Astrocyte (in vitro differentiated cells and primary cell): ENCODE measurements at regions not wholly inside any gene's neighbourhood (a gene's known extent, or its start where the extent isn't known, plus 50 kb on each side); places are given as distances from the start of the nearest gene placed in this dataset.

Source experiments
- DNase-seq: peaks from one replicate; pipeline ENCODE4 v3.0.0-alpha.2; 2010; ENCODE audit warnings: low read depth
- FAIRE-seq: peaks from 2 replicates; lab custom pipeline; 2011; peaks lifted over from hg19 to GRCh38; lab: Jason Lieb, UNC
- H2AFZ ChIP-seq: 2 replicates; pipeline ENCODE4 v1.6.0; 2012; ENCODE audit warnings: low read depth, low read length, inconsistent platforms
- H3K27ac ChIP-seq: 2 replicates; pipeline ENCODE4 v1.5.1; 2011; ENCODE audit warnings: low read depth, low read length, inconsistent platforms
- H3K27me3 ChIP-seq: 2 replicates; pipeline ENCODE4 v1.6.0; 2011; ENCODE audit warnings: low read length, inconsistent platforms; ENCODE audit not compliant: insufficient read depth
- H3K36me3 ChIP-seq: 2 replicates; pipeline ENCODE4 v1.5.1; 2011; ENCODE audit warnings: low read length, inconsistent platforms; ENCODE audit not compliant: insufficient read depth
- H3K4me1 ChIP-seq: 2 replicates; pipeline ENCODE4 v1.5.1; 2011; ENCODE audit warnings: low read length, inconsistent platforms; ENCODE audit not compliant: insufficient read depth
- H3K4me2 ChIP-seq: 2 replicates; pipeline ENCODE4 v1.6.0; 2012; ENCODE audit warnings: low read length, inconsistent platforms
- H3K4me3 ChIP-seq: 2 replicates; pipeline ENCODE4 v1.5.1; 2011; ENCODE audit warnings: low read depth, mild to moderate bottlenecking, low read length, inconsistent platforms; ENCODE audit not compliant: insufficient read depth
- H3K79me2 ChIP-seq: 2 replicates; pipeline ENCODE4 v1.6.0; 2012; ENCODE audit warnings: mild to moderate bottlenecking, low read length, inconsistent platforms; ENCODE audit not compliant: insufficient read depth
- H3K9ac ChIP-seq: 2 replicates; pipeline ENCODE4 v1.6.0; 2012; ENCODE audit warnings: mild to moderate bottlenecking, low read length, inconsistent platforms
- H3K9me3 ChIP-seq: 2 replicates; pipeline ENCODE4 v1.5.1; 2012; ENCODE audit warnings: low read depth, mild to moderate bottlenecking, low read length, inconsistent platforms; ENCODE audit not compliant: insufficient read depth
- H4K20me1 ChIP-seq: 2 replicates; pipeline ENCODE4 v1.6.0; 2012; ENCODE audit warnings: low read length, inconsistent platforms; ENCODE audit not compliant: insufficient read depth
- H3K27ac Mint-ChIP-seq: one replicate; pipeline ENCODE4 v1.8.0; 2021; ENCODE audit warnings: mild to moderate bottlenecking, mixed read lengths; ENCODE audit not compliant: unreplicated experiment
- H3K27me3 Mint-ChIP-seq: one replicate; pipeline ENCODE4 v1.8.0; 2021; ENCODE audit warnings: low read depth, mixed read lengths; ENCODE audit not compliant: unreplicated experiment
- H3K36me3 Mint-ChIP-seq: one replicate; pipeline ENCODE4 v1.8.0; 2021; ENCODE audit warnings: low read depth, mixed read lengths; ENCODE audit not compliant: unreplicated experiment
- H3K4me1 Mint-ChIP-seq: one replicate; pipeline ENCODE4 v1.8.0; 2021; ENCODE audit warnings: low read depth, mixed read lengths; ENCODE audit not compliant: unreplicated experiment
- H3K4me3 Mint-ChIP-seq: one replicate; pipeline ENCODE4 v1.8.0; 2021; ENCODE audit warnings: mild to moderate bottlenecking, moderate library complexity, mixed read lengths; ENCODE audit not compliant: unreplicated experiment
- H3K9me3 Mint-ChIP-seq: one replicate; pipeline ENCODE4 v1.8.0; 2021; ENCODE audit warnings: mild to moderate bottlenecking, mixed read lengths; ENCODE audit not compliant: unreplicated experiment
- EZH2 ChIP-seq: IDR thresholded peaks from 2 replicates; pipeline ENCODE4 v1.6.1; 2012; ENCODE audit warnings: mild to moderate bottlenecking, low read length, inconsistent platforms; ENCODE audit not compliant: insufficient read depth
- TF ChIP-seq, protein P1 (sequence below): IDR thresholded peaks from 2 replicates; pipeline ENCODE4 v1.5.1; 2011; ENCODE audit warnings: low read depth, mild to moderate bottlenecking, inconsistent platforms, low read length, moderate library complexity; ENCODE audit not compliant: insufficient read depth

DNA sequence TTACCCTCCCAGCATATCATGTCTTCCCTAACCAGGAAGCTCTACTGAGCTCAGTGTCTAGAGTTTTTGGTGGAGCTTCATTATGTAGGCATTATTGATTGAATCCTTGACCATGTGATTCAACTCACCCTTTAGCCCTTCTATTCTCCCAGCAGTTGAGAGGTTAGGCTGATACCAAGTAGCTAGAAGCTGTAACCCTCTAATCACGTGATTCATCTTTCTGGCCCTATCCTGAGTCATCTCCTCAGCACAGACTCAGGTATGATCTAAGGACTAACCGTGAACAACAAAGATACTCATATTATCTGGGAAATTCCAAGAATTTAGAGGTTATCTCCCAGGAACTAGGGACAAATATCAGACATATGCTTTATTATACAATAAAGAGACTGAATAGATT, 625.5 kb downstream of the JRKL start:
- no peaks in the 10 kb centered on the region for H3K27me3 Mint-ChIP-seq
- Histone ChIP-seq H3K27ac (no peak overlapping the region), H3K79me2 (no peaks in the 10 kb centered on the region), H3K9ac (no peak overlapping the region), H3K27me3 (no peaks in the 10 kb centered on the region), H3K4me1 (no peaks in the 10 kb centered on the region), H3K9me3 (no peaks in the 10 kb centered on the region), H4K20me1 (no peaks in the 10 kb centered on the region), H3K4me2 (no peak overlapping the region), H3K36me3 (no peaks in the 10 kb centered on the region), H3K4me3 (no peak overlapping the region), H2AFZ (no peak overlapping the region)
- FAIRE-seq = no peak
- DNase-seq = no peak
- H3K4me3 Mint-ChIP-seq = no peak overlapping the region
- H3K36me3 Mint-ChIP-seq = no peaks in the 10 kb centered on the region
- TF ChIP-seq EZH2 = no peak
- no peaks in the 10 kb centered on the region for H3K9me3 Mint-ChIP-seq
- H3K27ac Mint-ChIP-seq = no peak overlapping the region
- no peaks in the 10 kb centered on the region for H3K4me1 Mint-ChIP-seq

DNA sequence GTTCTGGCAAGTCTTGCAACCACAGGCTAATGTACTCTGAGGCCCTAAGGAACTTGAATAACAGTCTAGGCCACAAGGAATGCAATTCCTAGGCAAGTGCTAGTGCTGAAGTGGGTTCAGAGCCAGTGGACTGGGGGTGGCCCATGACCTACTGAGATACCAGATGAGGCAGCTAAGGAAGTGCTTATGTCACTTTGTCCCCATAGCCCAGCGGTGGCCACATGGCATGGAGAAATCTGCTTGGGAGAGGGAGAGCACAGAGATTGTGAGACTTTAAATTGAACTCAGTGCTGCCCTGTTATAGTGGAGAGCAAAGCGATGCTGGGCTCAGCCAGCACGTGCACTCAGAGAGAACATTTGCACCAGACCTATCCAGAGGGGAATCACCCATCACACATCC, 629.5 kb downstream of the JRKL start:
- no peaks in the 10 kb centered on the region for H3K4me1 Mint-ChIP-seq

DNA sequence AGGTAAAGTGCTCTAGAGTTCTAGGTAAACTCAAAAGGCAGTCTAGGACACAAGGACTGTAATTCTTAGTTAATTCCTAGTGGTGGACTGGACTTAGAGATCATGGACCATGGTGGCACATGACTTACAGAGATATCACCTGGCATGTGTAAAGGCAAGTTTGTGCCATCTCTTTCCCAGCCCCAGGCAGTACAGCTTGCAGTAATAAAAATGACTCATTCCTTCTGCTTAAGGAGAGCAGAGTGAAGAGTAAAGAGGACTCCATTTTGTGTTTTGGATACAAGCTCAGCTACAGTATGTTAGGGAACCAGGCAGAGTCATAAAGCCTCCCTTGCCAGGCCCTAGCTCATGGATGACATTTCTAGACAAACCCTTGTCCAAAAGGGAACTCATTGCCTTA, 629.9 kb downstream of the JRKL start:
- Histone ChIP-seq H3K27ac (no peak overlapping the region), H3K79me2 (no peaks in the 10 kb centered on the region), H3K27me3 (no peaks in the 10 kb centered on the region), H2AFZ (no peak overlapping the region), H3K36me3 (no peaks in the 10 kb centered on the region), H3K9me3 (peaks cover 4% of the 10 kb centered on the region), H3K4me2 (no peak overlapping the region), H3K4me3 (no peak overlapping the region), H3K4me1 (no peaks in the 10 kb centered on the region), H4K20me1 (no peaks in the 10 kb centered on the region), H3K9ac (no peak overlapping the region)
- H3K27ac Mint-ChIP-seq = no peak overlapping the region
- H3K4me1 Mint-ChIP-seq = no peaks in the 10 kb centered on the region
- FAIRE-seq (no peak), DNase-seq (no peak)
- no peaks in the 10 kb centered on the region for H3K27me3 Mint-ChIP-seq
- no peaks in the 10 kb centered on the region for H3K9me3 Mint-ChIP-seq
- no peak overlapping the region for H3K4me3 Mint-ChIP-seq
- H3K36me3 Mint-ChIP-seq = no peaks in the 10 kb centered on the region
- no peak for TF ChIP-seq EZH2
- TF ChIP-seq, protein P1, sequence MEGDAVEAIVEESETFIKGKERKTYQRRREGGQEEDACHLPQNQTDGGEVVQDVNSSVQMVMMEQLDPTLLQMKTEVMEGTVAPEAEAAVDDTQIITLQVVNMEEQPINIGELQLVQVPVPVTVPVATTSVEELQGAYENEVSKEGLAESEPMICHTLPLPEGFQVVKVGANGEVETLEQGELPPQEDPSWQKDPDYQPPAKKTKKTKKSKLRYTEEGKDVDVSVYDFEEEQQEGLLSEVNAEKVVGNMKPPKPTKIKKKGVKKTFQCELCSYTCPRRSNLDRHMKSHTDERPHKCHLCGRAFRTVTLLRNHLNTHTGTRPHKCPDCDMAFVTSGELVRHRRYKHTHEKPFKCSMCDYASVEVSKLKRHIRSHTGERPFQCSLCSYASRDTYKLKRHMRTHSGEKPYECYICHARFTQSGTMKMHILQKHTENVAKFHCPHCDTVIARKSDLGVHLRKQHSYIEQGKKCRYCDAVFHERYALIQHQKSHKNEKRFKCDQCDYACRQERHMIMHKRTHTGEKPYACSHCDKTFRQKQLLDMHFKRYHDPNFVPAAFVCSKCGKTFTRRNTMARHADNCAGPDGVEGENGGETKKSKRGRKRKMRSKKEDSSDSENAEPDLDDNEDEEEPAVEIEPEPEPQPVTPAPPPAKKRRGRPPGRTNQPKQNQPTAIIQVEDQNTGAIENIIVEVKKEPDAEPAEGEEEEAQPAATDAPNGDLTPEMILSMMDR = no peak

More for the DNA sequence above, 629.5 kb downstream of the JRKL start:
- Histone ChIP-seq H3K9me3 (peaks cover 4% of the 10 kb centered on the region), H3K4me3 (no peak overlapping the region), H3K4me1 (no peaks in the 10 kb centered on the region), H2AFZ (no peak overlapping the region), H3K79me2 (no peaks in the 10 kb centered on the region), H3K36me3 (no peaks in the 10 kb centered on the region), H3K9ac (no peak overlapping the region), H4K20me1 (no peaks in the 10 kb centered on the region), H3K4me2 (no peak overlapping the region), H3K27me3 (no peaks in the 10 kb centered on the region), H3K27ac (no peak overlapping the region)
- FAIRE-seq = no peak
- no peak for DNase-seq
- H3K27me3 Mint-ChIP-seq = no peaks in the 10 kb centered on the region
- no peak overlapping the region for H3K27ac Mint-ChIP-seq
- no peak overlapping the region for H3K4me3 Mint-ChIP-seq
- H3K36me3 Mint-ChIP-seq = no peaks in the 10 kb centered on the region
- no peaks in the 10 kb centered on the region for H3K9me3 Mint-ChIP-seq
- no peak for TF ChIP-seq EZH2
- TF ChIP-seq, protein P1 = no peak
